ENCODE measurements at regions not wholly inside any gene's neighbourhood (a gene's known extent, or its start where the extent isn't known, plus 50 kb on each side); places are given as distances from the start of the nearest gene placed in this dataset.
"Not testable (repeated sequence)": the region's sequence is repeated elsewhere in the genome, so short reads cannot be mapped to it uniquely, and the experiment has no call there.

DNA sequence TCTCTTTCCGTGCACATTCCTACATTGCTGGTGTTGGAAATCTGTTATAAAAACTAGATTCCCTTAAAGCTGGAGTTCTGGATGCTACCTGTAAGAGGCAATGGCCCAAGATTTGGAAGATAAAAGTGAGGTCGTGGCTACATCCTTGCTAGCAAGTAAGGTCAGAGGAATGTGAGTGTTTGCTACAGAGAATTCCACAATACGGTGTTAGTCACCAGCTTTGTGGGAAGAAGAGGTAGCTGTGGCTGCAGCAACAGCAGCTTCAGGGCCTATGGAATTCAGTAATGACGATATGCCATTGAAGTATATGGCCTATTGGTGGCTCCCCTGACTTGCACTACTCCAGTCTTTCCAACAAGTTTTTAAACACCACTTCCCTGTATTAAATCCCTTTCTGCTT is 227.7 kb upstream of the TMEM260 start:
- DNase-seq (ENCODE audit: low spot score), result no peak

GRCh38 chr14:56352999-56353398 is 226.6 kb upstream of the TMEM260 start:
- no peak for DNase-seq (ENCODE audit: low spot score)

DNA sequence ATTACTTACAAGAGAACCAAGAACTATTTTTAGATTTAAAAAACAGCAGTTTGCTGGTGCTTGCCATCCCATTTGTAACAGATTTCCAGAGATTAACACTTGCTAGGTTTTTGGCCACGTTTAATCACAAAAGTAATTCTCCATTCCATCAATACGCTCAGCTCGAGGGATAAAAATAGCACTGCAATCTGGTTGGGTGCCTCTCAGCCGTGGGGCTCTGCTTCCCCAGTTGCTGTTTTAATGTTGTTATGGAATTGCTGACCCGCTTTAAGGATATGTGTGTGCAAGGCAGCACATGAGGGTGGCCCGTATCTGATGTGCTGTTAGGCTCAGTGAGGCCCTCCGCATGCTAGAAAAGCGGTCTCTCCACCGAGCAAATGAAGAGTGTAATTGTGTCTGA is 222.2 kb upstream of the TMEM260 start:
- no peak for DNase-seq (ENCODE audit: low spot score)

GRCh38 chr14:56358275-56358674 is 221.3 kb upstream of the TMEM260 start:
- no peak for DNase-seq (ENCODE audit: low spot score)

- DNase-seq (ENCODE audit: low spot score), result no peak
These were observed 220.6 kb upstream of the TMEM260 start for GRCh38 chr14:56358851-56359614.

- DNase-seq (ENCODE audit: low spot score), result not testable (repeated sequence)
These were observed 213.9 kb upstream of the TMEM260 start for GRCh38 chr14:56365663-56366062.

DNA sequence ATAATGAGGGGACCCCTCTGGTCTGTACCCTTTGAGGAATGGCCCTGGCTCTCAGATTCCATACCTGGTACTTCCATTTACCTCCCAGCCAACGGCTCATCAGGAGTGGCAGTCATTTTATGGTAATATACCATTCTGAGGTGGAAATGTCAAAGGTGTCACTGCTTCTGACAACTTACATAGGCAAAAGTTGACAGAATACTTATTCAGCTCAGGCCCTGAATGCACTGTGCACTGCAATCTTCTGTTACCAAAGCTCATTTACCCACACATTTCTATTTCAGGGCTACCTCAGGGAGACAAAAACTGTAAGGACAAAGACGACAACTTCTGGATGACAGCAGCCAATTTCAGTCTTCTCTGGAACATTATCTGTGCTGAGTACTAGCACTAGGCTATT is 212.2 kb upstream of the TMEM260 start:
- DNase-seq (ENCODE audit: low spot score), result no peak

DNA sequence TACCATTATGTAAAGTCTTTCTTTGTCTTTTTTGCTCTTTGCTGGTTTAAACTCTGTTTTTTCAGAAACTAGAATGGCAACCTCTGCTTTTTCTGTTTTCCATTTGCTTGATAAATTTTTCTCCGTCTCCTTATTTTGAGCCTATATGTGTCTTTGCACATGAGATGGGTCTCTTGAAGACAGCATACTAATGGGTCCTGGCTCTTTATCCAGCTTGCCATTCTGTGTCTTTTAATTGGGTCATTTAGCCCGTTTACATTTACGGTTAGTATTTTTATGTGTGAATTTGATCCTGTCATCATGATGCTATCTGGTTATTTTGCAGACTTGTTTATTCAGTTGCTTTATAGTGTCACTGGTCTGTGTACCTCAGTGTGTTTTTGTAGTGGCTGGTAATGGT is 207.9 kb upstream of the TMEM260 start:
- DNase-seq (ENCODE audit: low spot score), result no peak

GRCh38 chr14:56374421-56374820 is 205.2 kb upstream of the TMEM260 start:
- DNase-seq (ENCODE audit: low spot score), result no peak

GRCh38 chr14:56378046-56378445 is 201.6 kb upstream of the TMEM260 start:
- DNase-seq (ENCODE audit: low spot score), result no peak

DNA sequence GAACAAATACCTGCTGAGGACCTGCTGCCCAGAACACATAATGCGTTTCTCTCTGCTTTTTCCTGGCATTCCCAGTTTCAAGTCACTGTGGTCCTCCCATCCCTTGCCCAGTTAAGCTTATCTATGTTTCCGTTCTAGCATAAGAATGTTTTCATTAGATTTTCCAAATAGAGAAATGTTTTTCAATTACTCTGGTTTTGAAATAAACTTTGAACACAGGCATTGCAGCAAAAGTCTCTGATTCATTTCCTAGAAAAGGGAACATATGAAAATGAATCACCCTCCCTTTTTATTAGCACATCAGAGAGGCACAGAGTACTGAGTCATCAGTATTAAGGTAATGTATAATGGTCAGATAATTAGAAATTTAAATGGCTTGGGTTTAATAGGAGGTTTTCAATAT is 201.1 kb upstream of the TMEM260 start:
- no peak for DNase-seq (ENCODE audit: low spot score)

DNA sequence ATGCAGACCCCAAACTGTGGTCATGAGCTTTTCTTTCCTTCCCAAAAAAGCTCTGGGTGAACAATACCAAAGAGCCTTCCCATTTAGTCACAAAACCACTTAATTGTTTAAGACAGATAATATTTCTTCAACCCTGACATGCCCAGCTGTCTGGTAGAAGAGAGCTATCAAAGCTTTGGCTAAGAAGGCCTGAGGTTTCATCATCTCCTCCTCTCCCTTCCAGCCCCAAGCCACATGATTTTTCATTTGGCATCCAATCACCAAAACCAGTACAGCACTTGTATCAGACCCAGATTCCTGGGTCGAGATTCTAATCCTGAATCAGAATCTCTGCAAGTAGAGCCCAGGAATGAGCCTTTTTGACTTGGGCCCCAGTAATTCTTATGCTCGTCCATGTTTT is 199.6 kb upstream of the TMEM260 start:
- DNase-seq (ENCODE audit: low spot score), result no peak

DNA sequence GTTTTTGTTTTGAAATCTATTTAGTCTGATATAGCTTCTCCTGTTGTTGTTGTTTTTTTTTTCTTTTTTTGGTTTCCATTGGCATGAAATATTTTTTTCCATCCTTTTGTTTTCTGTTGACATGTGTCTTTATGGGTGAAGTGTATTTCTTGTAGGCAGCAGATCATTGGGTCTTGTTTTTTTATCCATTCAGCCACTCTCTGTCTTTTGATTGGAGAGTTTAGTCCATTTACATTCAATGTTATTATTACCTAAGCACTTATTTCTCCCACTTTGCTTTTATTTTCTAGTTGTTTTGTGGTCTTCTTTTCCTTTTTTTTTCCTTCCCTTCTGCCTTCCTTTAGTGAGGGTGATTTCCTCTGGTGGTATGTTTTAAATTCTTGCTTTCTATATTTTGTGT is 193.6 kb upstream of the TMEM260 start:
- no peak for DNase-seq (ENCODE audit: low spot score)

DNA sequence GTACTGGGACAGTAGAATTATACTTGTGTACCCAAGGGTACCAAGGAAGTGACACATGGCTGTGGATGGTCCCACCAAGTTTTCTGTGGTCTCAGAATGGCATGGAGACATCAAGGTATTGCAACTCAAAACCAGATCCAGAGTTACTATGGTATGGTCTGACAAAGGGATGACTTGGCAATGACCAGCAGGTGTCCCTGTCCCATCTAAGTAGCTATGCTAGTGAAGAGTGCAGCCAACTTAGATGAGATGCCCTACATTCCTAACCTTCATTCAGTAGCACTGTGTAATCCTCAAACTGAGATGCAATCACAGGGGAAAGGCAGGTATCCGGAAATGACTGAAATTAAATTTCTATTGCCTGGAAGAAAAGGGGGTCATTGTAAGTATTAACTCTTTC is 188.7 kb upstream of the TMEM260 start:
- no peak for DNase-seq (ENCODE audit: low spot score)

- DNase-seq (ENCODE audit: low spot score), result no peak
These were observed 184.6 kb upstream of the TMEM260 start for GRCh38 chr14:56394826-56395530.

DNA sequence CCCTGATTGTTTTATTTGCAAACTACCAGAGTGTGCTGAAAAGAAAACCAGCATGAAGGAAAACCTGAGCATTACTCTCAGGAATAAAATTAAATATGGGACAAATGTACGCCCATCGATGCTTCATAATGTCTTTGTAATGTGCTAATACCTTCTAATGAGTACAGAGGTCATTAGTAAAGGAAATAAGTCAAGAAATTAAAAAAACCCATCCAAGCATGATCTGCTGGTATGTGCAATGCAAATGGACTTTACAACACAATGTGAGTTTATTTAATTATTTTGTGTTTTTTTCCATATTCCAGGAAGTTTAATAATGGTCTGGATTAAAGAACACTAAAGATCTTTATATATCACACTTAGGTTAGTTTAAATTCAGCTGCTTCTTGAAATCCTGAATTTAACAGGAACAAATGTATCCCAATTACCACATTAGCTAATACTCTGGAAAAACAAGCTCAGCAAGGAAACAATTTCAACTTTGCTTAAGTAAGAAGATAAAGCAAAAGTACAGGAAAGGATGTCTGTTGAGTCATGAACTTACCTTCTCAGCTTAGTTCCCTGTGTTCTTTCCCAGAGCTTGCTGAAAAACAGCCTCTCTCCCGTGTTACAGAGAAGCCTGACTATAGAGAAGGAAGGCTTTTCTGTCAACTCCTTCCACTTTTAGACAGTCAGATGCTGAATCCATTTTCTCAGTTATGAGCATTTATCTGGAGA is 179.3 kb upstream of the TMEM260 start:
- no peak for DNase-seq (ENCODE audit: low spot score)

DNA sequence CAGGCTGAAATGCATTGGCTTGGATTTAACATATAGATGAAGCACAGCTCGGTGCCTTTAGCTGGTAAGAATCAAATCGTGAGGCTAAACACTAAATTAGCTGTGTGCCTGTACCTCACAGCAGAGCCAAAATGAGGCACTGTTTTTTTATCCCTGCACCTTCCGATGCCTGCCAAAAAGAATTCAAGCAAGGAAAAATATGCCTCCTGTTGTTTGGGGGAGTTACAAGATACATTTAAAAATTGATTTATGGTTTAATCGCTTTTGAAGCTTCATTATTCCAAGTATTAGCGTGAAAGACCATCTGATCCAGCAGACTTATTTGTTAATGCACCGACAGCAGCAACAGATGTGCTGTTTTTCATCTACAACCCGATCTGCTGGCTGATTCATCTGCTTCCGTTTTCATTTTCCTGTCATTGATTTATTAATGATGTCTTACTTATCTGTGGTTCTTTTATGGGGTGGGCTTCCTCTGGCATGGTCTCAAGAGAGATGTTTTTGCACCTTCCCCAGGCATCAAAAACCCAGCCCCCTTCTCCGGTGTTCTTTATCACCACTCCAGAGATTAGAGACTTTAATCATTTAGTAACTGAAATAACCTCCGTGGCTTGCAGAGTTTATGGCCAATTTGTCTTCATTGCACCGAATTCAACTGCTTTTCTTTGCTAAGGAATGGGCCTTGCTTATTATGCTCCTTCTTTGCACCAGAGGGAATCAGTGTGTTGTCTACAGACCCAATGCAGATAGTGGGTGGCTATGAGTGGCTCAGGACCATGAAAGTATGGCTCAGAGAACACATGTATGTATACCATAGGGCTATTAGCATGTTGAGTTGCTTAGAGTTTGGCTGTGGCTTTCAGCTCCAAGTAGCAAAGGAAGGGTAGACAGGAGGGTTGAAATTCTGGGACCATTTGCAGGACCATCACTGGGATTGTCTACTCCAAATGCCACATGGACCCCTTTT is 166.8 kb upstream of the TMEM260 start:
- DNase-seq (ENCODE audit: low spot score), result no peak

GRCh38 chr14:56413721-56414120 is 165.9 kb upstream of the TMEM260 start:
- DNase-seq (ENCODE audit: low spot score), result no peak

GRCh38 chr14:56414236-56414635 is 165.4 kb upstream of the TMEM260 start:
- no peak for DNase-seq (ENCODE audit: low spot score)

- DNase-seq (ENCODE audit: low spot score), result no peak
These were observed 163.4 kb upstream of the TMEM260 start for GRCh38 chr14:56416213-56416612.

DNA sequence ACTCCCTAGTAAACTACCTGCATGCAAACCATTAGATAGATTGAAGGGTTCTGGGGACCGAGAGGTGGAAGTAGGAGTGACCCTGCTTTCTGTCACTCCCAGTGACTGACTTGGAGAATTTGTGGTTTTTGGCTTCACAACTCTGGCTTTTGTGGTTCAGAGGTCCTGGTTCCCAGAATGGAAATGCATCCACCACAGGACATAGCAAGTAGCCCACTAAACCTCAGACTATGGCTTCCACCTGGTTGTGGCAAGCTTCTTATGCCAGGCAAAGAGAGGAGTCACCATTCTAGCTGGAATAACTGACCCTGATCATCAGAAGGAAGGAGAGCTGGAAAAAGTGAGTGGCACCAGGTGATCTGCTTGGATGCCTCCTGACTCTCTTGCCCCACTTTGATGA is 162.4 kb upstream of the TMEM260 start:
- no peak for DNase-seq (ENCODE audit: low spot score)

DNA sequence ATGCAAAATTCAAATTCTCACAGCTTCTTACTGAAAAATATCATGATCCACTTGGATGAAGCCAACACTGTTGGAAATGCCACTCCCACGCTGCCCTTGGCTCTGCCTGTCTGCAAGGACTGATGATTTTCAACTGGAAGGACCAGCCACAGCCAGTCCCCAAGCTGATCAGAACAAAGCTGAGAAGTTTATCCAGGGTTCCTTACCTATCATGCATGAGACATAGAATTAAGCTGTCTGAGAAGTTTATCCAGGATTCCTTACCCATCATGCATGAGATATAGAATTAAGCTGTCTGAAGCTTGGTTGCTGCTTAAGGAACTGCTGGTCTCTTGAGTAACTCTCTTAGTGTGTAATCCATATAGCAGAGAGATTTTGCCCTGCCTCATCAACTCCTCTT is 159.8 kb upstream of the TMEM260 start:
- no peak for DNase-seq (ENCODE audit: low spot score)
